Type B pancreatic cell (in vitro differentiated cells): ENCODE measurements at regions not wholly inside any gene's neighbourhood (a gene's known extent, or its start where the extent isn't known, plus 50 kb on each side); places are given as distances from the start of the nearest gene placed in this dataset.

Experiments
- DNase-seq: peaks from one replicate; pipeline ENCODE4 v3.0.0; 2021; ENCODE audit warnings: mixed read lengths; ENCODE audit not compliant: unreplicated experiment; ENCODE audit errors: extremely low spot score
- H3K27ac Mint-ChIP-seq: 2 replicates; pipeline ENCODE4 v1.8.0; 2021; ENCODE audit warnings: mild to moderate bottlenecking, mixed read lengths
- H3K27me3 Mint-ChIP-seq: 2 replicates; pipeline ENCODE4 v1.8.0; 2021; ENCODE audit warnings: mixed read lengths
- H3K36me3 Mint-ChIP-seq: 2 replicates; pipeline ENCODE4 v1.8.0; 2021; ENCODE audit warnings: mixed read lengths
- H3K4me1 Mint-ChIP-seq: one replicate; pipeline ENCODE4 v1.8.0; 2021; ENCODE audit warnings: mixed read lengths; ENCODE audit not compliant: unreplicated experiment
- H3K4me3 Mint-ChIP-seq: 2 replicates; pipeline ENCODE4 v1.8.0; 2021; ENCODE audit warnings: mild to moderate bottlenecking, mixed read lengths
- H3K9me3 Mint-ChIP-seq: 2 replicates; pipeline ENCODE4 v1.8.0; 2021; ENCODE audit warnings: mixed read lengths
- CTCF ChIP-seq: fragments of 200-600 bp; sonication (generic); conservative IDR thresholded peaks from 2 replicates; pipeline ENCODE4 v1.5.0; 2021; ENCODE audit warnings: antibody characterized with exemption, mild to moderate bottlenecking

- Mint-ChIP-seq H3K4me3 (no peak overlapping the region), H3K36me3 (peaks cover 3% of the 10 kb centered on the region), H3K4me1 (peaks cover 35% of the 10 kb centered on the region), H3K27ac (no peak overlapping the region), H3K27me3 (no peaks in the 10 kb centered on the region), H3K9me3 (no peaks in the 10 kb centered on the region)
- TF ChIP-seq CTCF = no peak
- no peak for DNase-seq
These were observed 118.4 kb upstream of the HAAO start for GRCh38 chr2:42910645-42911405.

- H3K9me3 Mint-ChIP-seq = no peaks in the 10 kb centered on the region
These were observed 117.6 kb upstream of the HAAO start for GRCh38 chr2:42909966-42910365.

GRCh38 chr2:42908518-42909200 is 116.3 kb upstream of the HAAO start:
- H3K27ac Mint-ChIP-seq = no peak overlapping the region
- DNase-seq = no peak
- peaks cover 46% of the 10 kb centered on the region for H3K4me1 Mint-ChIP-seq
- no peak for TF ChIP-seq CTCF
- H3K27me3 Mint-ChIP-seq = no peaks in the 10 kb centered on the region
- no peaks in the 10 kb centered on the region for H3K9me3 Mint-ChIP-seq
- no peak overlapping the region for H3K4me3 Mint-ChIP-seq
- H3K36me3 Mint-ChIP-seq = peaks cover 3% of the 10 kb centered on the region

More at GRCh38 chr2:42909966-42910365, 117.6 kb upstream of the HAAO start:
- H3K4me1 Mint-ChIP-seq = peaks cover 42% of the 10 kb centered on the region
- no peak overlapping the region for H3K4me3 Mint-ChIP-seq
- no peak for TF ChIP-seq CTCF
- H3K27me3 Mint-ChIP-seq = no peaks in the 10 kb centered on the region
- no peak overlapping the region for H3K27ac Mint-ChIP-seq
- H3K36me3 Mint-ChIP-seq = peaks cover 3% of the 10 kb centered on the region
- no peak for DNase-seq

GRCh38 chr2:42907835-42908234 is 115.5 kb upstream of the HAAO start:
- Mint-ChIP-seq H3K4me3 (no peak overlapping the region), H3K27ac (peak overlapping the region; percentile 79), H3K9me3 (no peaks in the 10 kb centered on the region), H3K4me1 (peaks cover 46% of the 10 kb centered on the region), H3K27me3 (no peaks in the 10 kb centered on the region), H3K36me3 (peaks cover 3% of the 10 kb centered on the region)
- DNase-seq = no peak
- TF ChIP-seq CTCF = no peak

GRCh38 chr2:42906557-42907411 is 114.4 kb upstream of the HAAO start:
- Mint-ChIP-seq H3K4me3 (peak overlapping the region; percentile 58), H3K4me1 (peaks cover 46% of the 10 kb centered on the region), H3K27me3 (no peaks in the 10 kb centered on the region), H3K36me3 (peaks cover 3% of the 10 kb centered on the region), H3K27ac (peak overlapping the region; percentile 79), H3K9me3 (no peaks in the 10 kb centered on the region)
- no peak for TF ChIP-seq CTCF
- DNase-seq = no peak
